ENCODE measurements at regions not wholly inside any gene's neighbourhood (a gene's known extent, or its start where the extent isn't known, plus 50 kb on each side); places are given as distances from the start of the nearest gene placed in this dataset.

DNA sequence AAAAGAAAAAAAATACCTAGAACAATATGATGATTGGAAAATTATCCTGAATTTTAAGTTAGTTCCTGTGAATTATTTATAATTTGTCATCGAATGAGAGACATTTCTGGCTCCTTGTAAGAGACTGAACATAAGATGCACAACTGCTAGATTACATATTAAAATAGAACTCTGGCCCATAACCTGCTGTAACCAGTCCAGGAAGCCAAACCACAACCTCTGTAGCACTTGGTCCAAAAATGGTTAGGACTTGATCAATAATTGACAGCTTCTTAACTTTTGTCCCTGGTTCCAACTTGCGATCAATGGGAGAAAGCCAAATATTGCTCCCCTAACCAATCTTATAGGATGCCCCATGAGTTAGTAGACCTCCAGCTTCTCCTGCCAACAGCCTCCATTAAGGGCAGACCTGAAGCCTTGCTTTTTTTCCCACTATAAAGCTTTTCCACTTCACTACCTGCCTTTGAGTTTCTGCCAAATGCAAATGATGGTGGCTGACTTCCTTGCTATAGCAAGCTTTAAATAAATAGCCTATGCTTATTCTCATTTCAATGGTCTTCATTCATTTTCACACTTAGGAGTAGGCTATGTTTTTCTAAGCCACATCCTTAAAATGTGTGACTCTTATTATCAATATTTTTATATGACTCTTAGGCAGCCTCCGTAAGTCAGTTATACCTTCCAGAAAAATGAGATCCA, 224.0 kb upstream of the ARHGEF26 start:
- Histone ChIP-seq H3K4me3 (no peak overlapping the region), H3K79me2 (no peaks in the 10 kb centered on the region), H3K36me3 (replicated peaks; ENCODE audit: insufficient read depth, low read depth) (no peaks in the 10 kb centered on the region), H3K27me3 (no peaks in the 10 kb centered on the region), H3K4me1 (ENCODE audit: insufficient read depth) (peaks cover 4% of the 10 kb centered on the region), H3K4me2 (no peak overlapping the region), H4K20me1 (ENCODE audit: insufficient read depth, poor library complexity, severe bottlenecking) (no peaks in the 10 kb centered on the region), H3K27ac (no peak overlapping the region), H3K9me2 (replicated peaks; ENCODE audit: insufficient read depth) (no peaks in the 10 kb centered on the region), H2AFZ (no peak overlapping the region), H3K9me3 (ENCODE audit: low read depth) (no peaks in the 10 kb centered on the region)
- no peak for DNase-seq (ENCODE audit: low spot score)
- 67% methylated on average over 3 of the region's 3 CpGs for WGBS (ENCODE audit: low lambda C conversion rate, missing lambda C conversion rate)
- no peak for TF ChIP-seq EZH2 (IDR thresholded peaks at IDR 0.05; ENCODE audit: borderline replicate concordance)
- no peak for TF ChIP-seq EZH2phosphoT487 (IDR thresholded peaks at IDR 0.05; ENCODE audit: low read depth, severe bottlenecking, unreplicated experiment)
- no peak for TF ChIP-seq CTCF (IDR thresholded peaks at IDR 0.05; ENCODE audit: poor library complexity)

GRCh38 chr3:153897842-153898241, 223.3 kb upstream of the ARHGEF26 start:
- Histone ChIP-seq H3K79me2 (no peaks in the 10 kb centered on the region), H3K4me1 (ENCODE audit: insufficient read depth) (peaks cover under 1% of the 10 kb centered on the region), H4K20me1 (ENCODE audit: insufficient read depth, poor library complexity, severe bottlenecking) (no peaks in the 10 kb centered on the region), H2AFZ (no peak overlapping the region), H3K27ac (no peak overlapping the region), H3K9me2 (replicated peaks; ENCODE audit: insufficient read depth) (no peaks in the 10 kb centered on the region), H3K27me3 (no peaks in the 10 kb centered on the region), H3K4me2 (no peak overlapping the region), H3K9me3 (ENCODE audit: low read depth) (no peaks in the 10 kb centered on the region), H3K36me3 (replicated peaks; ENCODE audit: insufficient read depth, low read depth) (no peaks in the 10 kb centered on the region), H3K4me3 (no peak overlapping the region)
- DNase-seq (ENCODE audit: low spot score) = no peak
- TF ChIP-seq EZH2phosphoT487 (IDR thresholded peaks at IDR 0.05; ENCODE audit: low read depth, severe bottlenecking, unreplicated experiment) (no peak), EZH2 (IDR thresholded peaks at IDR 0.05; ENCODE audit: borderline replicate concordance) (no peak), CTCF (IDR thresholded peaks at IDR 0.05; ENCODE audit: poor library complexity) (no peak)

- TF ChIP-seq EZH2phosphoT487 (IDR thresholded peaks at IDR 0.05; ENCODE audit: low read depth, severe bottlenecking, unreplicated experiment) (no peak), EZH2 (IDR thresholded peaks at IDR 0.05; ENCODE audit: borderline replicate concordance) (no peak), CTCF (IDR thresholded peaks at IDR 0.05; ENCODE audit: poor library complexity) (no peak)
- no peaks in the 10 kb centered on the region for H3K36me3 ChIP-seq (replicated peaks; ENCODE audit: insufficient read depth, low read depth)
- DNase-seq (ENCODE audit: low spot score) = no peak
- no peaks in the 10 kb centered on the region for H3K27me3 ChIP-seq
- no peak overlapping the region for H3K4me3 ChIP-seq
- no peak overlapping the region for H3K27ac ChIP-seq
- H3K79me2 ChIP-seq = no peaks in the 10 kb centered on the region
- no peaks in the 10 kb centered on the region for H3K9me3 ChIP-seq (ENCODE audit: low read depth)
- no peaks in the 10 kb centered on the region for H3K9me2 ChIP-seq (replicated peaks; ENCODE audit: insufficient read depth)
- H4K20me1 ChIP-seq (ENCODE audit: insufficient read depth, poor library complexity, severe bottlenecking) = no peaks in the 10 kb centered on the region
- H2AFZ ChIP-seq = no peak overlapping the region
- WGBS (ENCODE audit: low lambda C conversion rate, missing lambda C conversion rate) = 75% methylated on average over 2 of the region's 2 CpGs
- H3K4me2 ChIP-seq = no peak overlapping the region
- no peaks in the 10 kb centered on the region for H3K4me1 ChIP-seq (ENCODE audit: insufficient read depth)
These were observed 220.0 kb upstream of the ARHGEF26 start for GRCh38 chr3:153901152-153901551.
